GM12891 (cell line): ENCODE measurements at regions not wholly inside any gene's neighbourhood (a gene's known extent, or its start where the extent isn't known, plus 50 kb on each side); places are given as distances from the start of the nearest gene placed in this dataset.

Source experiments
- PAX5 ChIP-seq: IDR thresholded peaks from 2 replicates; pipeline ENCODE4 v1.6.1; 2011; ENCODE audit warnings: low read length, moderate library complexity, mild to moderate bottlenecking; ENCODE audit not compliant: insufficient read depth, severe bottlenecking
- POLR2A ChIP-seq: IDR thresholded peaks from 2 replicates; pipeline ENCODE4 v1.6.1; 2011; ENCODE audit warnings: low read depth, low read length, control low read depth
- POLR2AphosphoS5 ChIP-seq: IDR thresholded peaks from 2 replicates; pipeline ENCODE4 v1.6.1; 2011; ENCODE audit warnings: low read depth, low read length, control low read depth
- POU2F2 ChIP-seq: IDR thresholded peaks from 2 replicates; pipeline ENCODE4 v1.6.1; 2011; ENCODE audit warnings: low read depth, mild to moderate bottlenecking, control low read depth, low read length, moderate library complexity
- SPI1 ChIP-seq: IDR thresholded peaks from 2 replicates; pipeline ENCODE4 v1.6.1; 2011; ENCODE audit warnings: low read depth, low read length, control low read depth
- TAF1 ChIP-seq: IDR thresholded peaks from 2 replicates; pipeline ENCODE4 v1.6.1; 2011; ENCODE audit warnings: low read depth, low read length, control low read depth

- TF ChIP-seq POLR2A (no peak), POLR2AphosphoS5 (no peak), TAF1 (no peak), SPI1 (no peak), POU2F2 (no peak), PAX5 (no peak)
Observed at GRCh38 chr9:33623658-33624586, 99.9 kb downstream of the ANKRD18B start.
